ENCODE measurements at regions not wholly inside any gene's neighbourhood (a gene's known extent, or its start where the extent isn't known, plus 50 kb on each side); places are given as distances from the start of the nearest gene placed in this dataset.

- Histone ChIP-seq H3K9ac (ENCODE audit: low read depth, low read length, poor library complexity, severe bottlenecking) (no peak overlapping the region), H3K27me3 (ENCODE audit: insufficient read depth, low read length, poor library complexity, severe bottlenecking) (no peaks in the 10 kb centered on the region), H3K4me3 (ENCODE audit: low read length, poor library complexity, severe bottlenecking) (no peak overlapping the region), H3K9me3 (ENCODE audit: insufficient read depth, low read depth, low read length) (no peaks in the 10 kb centered on the region), H3K36me3 (ENCODE audit: insufficient read depth, low read length) (no peaks in the 10 kb centered on the region), H4K20me1 (ENCODE audit: insufficient read depth, low read length, poor library complexity, severe bottlenecking) (no peaks in the 10 kb centered on the region), H3K4me1 (ENCODE audit: insufficient read depth, low read length, poor library complexity, severe bottlenecking) (no peaks in the 10 kb centered on the region), H3K79me2 (ENCODE audit: insufficient read depth, low read length) (no peaks in the 10 kb centered on the region), H3K4me2 (ENCODE audit: low read depth, low read length, poor library complexity, severe bottlenecking) (no peak overlapping the region), H3K9me2 (replicated peaks; ENCODE audit: low read depth, low read length) (no peaks in the 10 kb centered on the region), H2AFZ (ENCODE audit: low read length) (no peak overlapping the region), H3F3A (ENCODE audit: low read depth) (no peaks in the 10 kb centered on the region)
- no peak for TF ChIP-seq CTCF (conservative IDR thresholded peaks at IDR 0.05; ENCODE audit: low read length)
Measured at GRCh38 chr12:31861360-31861759, 97.9 kb upstream of the RESF1 start.

GRCh38 chr12:31860401-31860800, 98.8 kb upstream of the RESF1 start:
- Histone ChIP-seq H3K79me2 (ENCODE audit: insufficient read depth, low read length) (no peaks in the 10 kb centered on the region), H3K9ac (ENCODE audit: low read depth, low read length, poor library complexity, severe bottlenecking) (no peak overlapping the region), H3K4me3 (ENCODE audit: low read length, poor library complexity, severe bottlenecking) (no peak overlapping the region), H3K4me2 (ENCODE audit: low read depth, low read length, poor library complexity, severe bottlenecking) (no peak overlapping the region), H3F3A (ENCODE audit: low read depth) (no peaks in the 10 kb centered on the region), H3K4me1 (ENCODE audit: insufficient read depth, low read length, poor library complexity, severe bottlenecking) (no peaks in the 10 kb centered on the region), H3K9me2 (replicated peaks; ENCODE audit: low read depth, low read length) (no peaks in the 10 kb centered on the region), H3K36me3 (ENCODE audit: insufficient read depth, low read length) (no peaks in the 10 kb centered on the region), H3K27me3 (ENCODE audit: insufficient read depth, low read length, poor library complexity, severe bottlenecking) (no peaks in the 10 kb centered on the region), H2AFZ (ENCODE audit: low read length) (no peak overlapping the region), H3K9me3 (ENCODE audit: insufficient read depth, low read depth, low read length) (no peaks in the 10 kb centered on the region), H4K20me1 (ENCODE audit: insufficient read depth, low read length, poor library complexity, severe bottlenecking) (no peaks in the 10 kb centered on the region)
- TF ChIP-seq EZH2phosphoT487 (IDR thresholded peaks at IDR 0.05; ENCODE audit: borderline replicate concordance) (no peak), CTCF (conservative IDR thresholded peaks at IDR 0.05; ENCODE audit: low read length) (no peak)

GRCh38 chr12:31859232-31859977, 99.8 kb upstream of the RESF1 start:
- H4K20me1 ChIP-seq (ENCODE audit: insufficient read depth, low read length, poor library complexity, severe bottlenecking): no peaks in the 10 kb centered on the region
- H3K9ac ChIP-seq (ENCODE audit: low read depth, low read length, poor library complexity, severe bottlenecking): no peak overlapping the region
- H3K4me2 ChIP-seq (ENCODE audit: low read depth, low read length, poor library complexity, severe bottlenecking): no peak overlapping the region
- H3K79me2 ChIP-seq (ENCODE audit: insufficient read depth, low read length): no peaks in the 10 kb centered on the region
- H3K36me3 ChIP-seq (ENCODE audit: insufficient read depth, low read length): no peaks in the 10 kb centered on the region
- H3K4me1 ChIP-seq (ENCODE audit: insufficient read depth, low read length, poor library complexity, severe bottlenecking): no peaks in the 10 kb centered on the region
- no peak for TF ChIP-seq EZH2phosphoT487 (IDR thresholded peaks at IDR 0.05; ENCODE audit: borderline replicate concordance)
- H3F3A ChIP-seq (ENCODE audit: low read depth): no peaks in the 10 kb centered on the region
- H3K4me3 ChIP-seq (ENCODE audit: low read length, poor library complexity, severe bottlenecking): no peak overlapping the region
- H2AFZ ChIP-seq (ENCODE audit: low read length): no peak overlapping the region
- no peaks in the 10 kb centered on the region for H3K9me2 ChIP-seq (replicated peaks; ENCODE audit: low read depth, low read length)
- no peaks in the 10 kb centered on the region for H3K27me3 ChIP-seq (ENCODE audit: insufficient read depth, low read length, poor library complexity, severe bottlenecking)
- no peaks in the 10 kb centered on the region for H3K9me3 ChIP-seq (ENCODE audit: insufficient read depth, low read depth, low read length)

- Histone ChIP-seq H2AFZ (ENCODE audit: low read length) (no peak overlapping the region), H3K9me3 (ENCODE audit: insufficient read depth, low read depth, low read length) (peaks cover 9% of the 10 kb centered on the region), H3K4me1 (ENCODE audit: insufficient read depth, low read length, poor library complexity, severe bottlenecking) (no peaks in the 10 kb centered on the region), H3K4me2 (ENCODE audit: low read depth, low read length, poor library complexity, severe bottlenecking) (no peak overlapping the region), H3K27me3 (ENCODE audit: insufficient read depth, low read length, poor library complexity, severe bottlenecking) (no peaks in the 10 kb centered on the region), H3F3A (ENCODE audit: low read depth) (no peaks in the 10 kb centered on the region), H3K4me3 (ENCODE audit: low read length, poor library complexity, severe bottlenecking) (no peak overlapping the region), H3K9ac (ENCODE audit: low read depth, low read length, poor library complexity, severe bottlenecking) (no peak overlapping the region), H3K36me3 (ENCODE audit: insufficient read depth, low read length) (no peaks in the 10 kb centered on the region), H3K9me2 (replicated peaks; ENCODE audit: low read depth, low read length) (no peaks in the 10 kb centered on the region), H3K79me2 (ENCODE audit: insufficient read depth, low read length) (no peaks in the 10 kb centered on the region), H4K20me1 (ENCODE audit: insufficient read depth, low read length, poor library complexity, severe bottlenecking) (no peaks in the 10 kb centered on the region)
- TF ChIP-seq CTCF (conservative IDR thresholded peaks at IDR 0.05; ENCODE audit: low read length) (no peak), EZH2phosphoT487 (IDR thresholded peaks at IDR 0.05; ENCODE audit: borderline replicate concordance) (no peak)
Measured at GRCh38 chr12:31855427-31855826, 103.8 kb upstream of the RESF1 start.

Measured in Loucy (cell line).